ENCODE measurements at regions not wholly inside any gene's neighbourhood (a gene's known extent, or its start where the extent isn't known, plus 50 kb on each side); places are given as distances from the start of the nearest gene placed in this dataset.

DNA sequence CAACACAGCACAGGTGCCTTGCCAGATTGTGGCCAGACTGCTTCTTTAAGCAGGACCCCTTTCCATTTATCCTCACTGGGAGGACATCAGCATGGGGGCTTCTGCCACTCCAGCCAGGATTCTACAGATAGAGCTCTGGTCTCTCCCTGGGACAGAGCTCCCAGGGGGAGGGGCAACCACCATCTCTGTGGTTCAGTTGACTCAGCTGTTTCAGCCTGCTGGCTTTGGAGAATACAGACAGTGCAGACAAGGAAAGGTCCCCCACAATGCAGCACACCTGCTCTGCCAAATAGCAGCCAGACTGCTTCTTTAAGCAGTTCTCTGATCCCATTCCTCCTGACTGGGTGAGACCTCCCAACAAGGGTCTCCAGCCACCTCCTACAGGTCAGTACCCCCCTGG lies 132.8 kb downstream of the OR2K2 start:
- no peak for DNase-seq (ENCODE audit: low read depth in 4 of 4, low spot score in 2 of 4)

DNA sequence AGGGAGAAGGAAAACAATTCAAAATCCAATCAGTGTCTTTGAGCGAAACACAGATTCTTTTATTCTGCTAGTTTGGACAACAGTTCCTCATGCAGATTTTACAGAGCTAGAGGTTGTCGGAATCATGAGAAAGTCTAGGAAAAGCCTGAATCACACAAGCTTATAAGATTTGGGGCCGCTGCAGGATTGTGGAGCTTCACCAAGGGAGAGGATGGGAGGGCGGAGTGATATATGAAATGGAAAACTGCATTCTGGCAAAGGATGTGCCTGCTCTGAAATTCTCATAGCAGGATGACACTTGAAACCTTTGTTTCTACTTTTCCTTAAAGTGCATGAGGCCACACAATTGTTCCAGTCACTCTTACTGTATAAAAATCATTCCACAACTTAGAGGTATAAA lies 134.3 kb downstream of the OR2K2 start:
- DNase-seq (ENCODE audit: low read depth in 4 of 4, low spot score in 2 of 4) = no peak

DNA sequence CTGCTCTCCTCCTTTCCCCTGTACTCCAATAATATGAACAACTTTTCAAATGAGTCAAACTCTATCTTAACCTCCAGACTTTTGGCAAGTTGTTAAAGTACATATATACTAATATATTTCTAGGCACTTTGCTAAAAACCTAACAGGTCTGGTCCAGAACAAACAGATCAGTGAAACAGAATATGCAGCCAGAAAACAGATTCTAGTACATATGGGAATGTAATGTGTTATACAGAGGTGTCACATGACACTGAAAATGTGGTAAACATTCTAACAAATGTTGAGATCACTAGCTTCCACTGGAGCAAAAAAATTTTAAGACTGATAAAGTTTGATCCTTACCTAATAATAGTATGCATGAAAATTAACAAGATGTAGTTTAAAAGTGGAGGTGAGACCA lies 136.9 kb downstream of the OR2K2 start:
- no peak for DNase-seq (ENCODE audit: low read depth in 4 of 4, low spot score in 2 of 4)

DNA sequence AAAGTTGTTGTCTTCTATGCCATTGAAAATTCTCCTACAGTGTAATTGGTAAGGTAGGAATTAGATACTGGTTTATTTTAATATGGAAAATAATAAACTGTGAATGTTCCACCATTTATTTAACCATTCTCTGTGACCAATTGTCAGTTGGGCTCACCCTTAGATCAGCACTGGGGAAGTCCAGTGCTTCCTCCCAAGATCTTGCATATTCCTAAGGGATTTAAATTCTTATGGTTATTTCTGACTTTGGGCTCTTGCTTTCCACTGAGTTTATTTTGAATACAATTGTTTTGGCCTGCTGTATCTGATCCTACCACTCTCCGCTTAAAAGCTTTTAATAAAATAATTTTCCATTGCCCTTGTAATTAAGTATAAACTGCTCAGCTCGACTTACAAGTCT lies 137.4 kb downstream of the OR2K2 start:
- no peak for DNase-seq (ENCODE audit: low read depth in 4 of 4, low spot score in 2 of 4)

DNA sequence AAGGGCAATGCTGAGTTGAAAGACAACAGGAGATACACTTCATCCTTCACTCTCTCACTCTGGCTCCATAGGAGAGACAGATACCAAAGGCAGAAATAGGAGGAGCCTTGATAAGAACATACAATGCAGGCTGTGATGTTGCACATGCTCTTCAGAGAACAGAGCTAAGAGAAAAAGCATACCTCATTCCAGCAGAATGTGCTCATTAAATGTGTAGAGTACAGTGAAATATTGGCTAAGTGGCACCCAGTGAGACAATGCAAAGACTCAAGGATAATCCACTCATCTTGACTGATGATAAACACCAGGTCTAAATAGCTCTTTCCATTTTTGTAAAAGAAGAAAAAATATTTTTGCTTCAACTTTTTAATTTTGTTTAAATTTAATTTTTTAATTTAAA lies 139.7 kb downstream of the OR2K2 start:
- DNase-seq (ENCODE audit: low read depth in 4 of 4, low spot score in 2 of 4) = no peak

DNA sequence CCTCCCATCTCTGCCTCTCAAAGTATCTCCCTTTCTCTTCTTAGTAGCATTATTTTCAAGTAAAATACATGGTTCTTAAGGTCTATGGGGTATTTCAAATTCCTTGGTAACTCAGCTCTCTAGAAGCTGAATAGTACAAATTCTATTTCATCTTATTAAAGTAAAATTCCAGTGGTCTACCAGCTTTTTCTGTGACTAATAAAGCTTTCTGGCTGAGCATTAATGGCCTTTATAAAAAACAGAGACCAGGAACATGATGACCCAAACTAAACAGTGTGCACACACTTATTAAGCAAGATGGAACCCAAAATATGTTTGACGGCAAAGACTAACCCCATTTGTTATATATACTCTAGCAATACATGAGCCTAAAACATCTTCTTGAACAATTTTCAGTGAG lies 142.6 kb downstream of the OR2K2 start:
- DNase-seq (ENCODE audit: low read depth in 4 of 4, low spot score in 2 of 4) = no peak

DNA sequence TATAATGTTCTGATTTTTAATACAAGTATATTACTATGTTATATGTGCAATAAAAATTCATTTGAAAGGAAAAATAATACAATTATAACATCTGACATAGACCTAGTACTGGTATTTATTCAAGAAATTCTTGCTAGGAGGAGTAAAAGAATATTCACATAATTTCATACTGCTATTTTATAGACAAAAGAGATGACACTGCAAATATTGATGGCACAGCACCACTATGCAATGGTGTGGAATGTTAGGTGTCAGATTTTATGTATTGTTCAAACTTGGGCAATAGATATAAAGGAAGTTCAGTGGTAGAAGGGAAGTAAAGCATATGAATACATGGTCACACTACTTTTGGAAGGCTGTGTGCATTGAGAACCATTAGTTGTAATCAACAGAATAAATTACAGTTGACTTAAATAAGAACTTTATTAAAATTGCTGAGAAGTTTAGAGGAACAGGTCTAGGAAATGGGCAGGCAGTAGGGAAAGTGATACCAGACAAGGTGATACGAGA lies 143.9 kb downstream of the OR2K2 start:
- no peak for DNase-seq (ENCODE audit: low read depth in 4 of 4, low spot score in 2 of 4)

DNA sequence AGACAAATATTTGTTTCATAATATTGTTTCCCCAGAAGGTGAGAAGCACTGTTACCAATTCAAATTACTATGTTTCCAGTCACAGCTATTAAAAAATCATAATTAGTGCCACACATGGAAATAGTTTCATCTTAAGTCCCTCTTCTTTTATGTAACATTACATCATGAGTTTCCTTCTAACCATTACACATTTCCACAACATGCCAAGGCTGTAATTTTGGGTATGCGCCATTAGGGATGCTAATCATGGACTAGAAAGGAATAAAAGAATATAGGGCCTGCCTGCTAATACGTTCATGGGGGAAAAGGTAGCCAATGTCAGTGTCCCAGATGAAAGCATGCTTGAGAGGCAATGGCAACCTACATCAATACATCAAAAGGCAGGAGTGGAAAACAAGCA lies 142.5 kb upstream of the LPAR1 start:
- no peak for DNase-seq (ENCODE audit: low read depth in 4 of 4, low spot score in 2 of 4)

DNA sequence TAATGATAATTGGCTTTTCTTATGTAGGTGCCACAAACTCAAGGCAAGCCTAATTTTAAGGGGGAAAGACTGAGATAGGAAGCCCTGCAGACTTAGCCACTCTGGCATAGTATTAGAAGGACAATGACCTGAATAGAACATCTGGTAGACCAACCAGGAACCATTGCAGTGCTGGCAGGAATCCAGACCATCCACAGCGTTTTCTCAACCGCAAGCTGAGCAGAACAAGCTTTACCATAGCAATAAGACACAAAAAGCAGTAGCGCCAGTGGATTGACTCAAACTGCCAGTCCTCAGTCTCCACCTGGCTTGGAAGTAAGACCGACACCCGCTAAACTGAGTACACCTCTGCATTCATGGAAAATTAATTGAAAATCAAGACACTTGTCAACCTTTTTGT lies 141.3 kb upstream of the LPAR1 start:
- DNase-seq (ENCODE audit: low read depth in 4 of 4, low spot score in 2 of 4) = no peak

DNA sequence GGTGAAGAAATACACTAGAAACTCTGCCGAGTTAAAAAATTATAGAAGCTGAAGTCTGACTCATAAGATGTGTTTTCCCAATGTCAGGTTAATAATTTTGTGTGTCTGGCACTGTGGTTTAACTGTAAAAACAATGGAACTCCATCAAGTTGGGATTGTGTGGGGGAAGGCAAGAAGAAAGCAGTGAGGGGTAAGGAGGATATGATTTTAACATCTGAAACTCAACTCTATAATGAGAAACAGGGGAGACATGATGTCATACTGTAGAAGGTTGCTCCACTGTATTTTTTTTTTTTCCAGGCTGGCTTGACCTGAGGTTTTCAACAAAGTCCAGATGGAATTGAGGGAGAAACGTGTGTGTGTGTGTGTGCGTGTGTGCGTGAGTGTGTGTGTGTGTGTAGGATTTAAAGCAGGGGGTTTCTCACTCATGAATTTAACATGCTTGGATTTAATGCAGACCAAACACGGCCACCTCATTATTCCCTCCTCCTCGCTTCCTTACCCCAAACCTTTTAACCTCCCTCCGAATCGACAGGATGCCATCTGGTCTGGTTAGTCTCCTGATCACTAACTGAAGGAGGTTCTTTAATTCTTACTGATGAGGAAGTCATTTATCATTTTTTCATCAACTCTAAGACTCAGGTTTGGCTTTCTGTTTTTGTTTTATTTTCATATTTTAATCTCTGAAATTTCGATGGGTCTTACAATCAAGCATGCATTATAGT lies 140.2 kb upstream of the LPAR1 start:
- DNase-seq (ENCODE audit: low read depth in 4 of 4, low spot score in 2 of 4) = no peak

DNA sequence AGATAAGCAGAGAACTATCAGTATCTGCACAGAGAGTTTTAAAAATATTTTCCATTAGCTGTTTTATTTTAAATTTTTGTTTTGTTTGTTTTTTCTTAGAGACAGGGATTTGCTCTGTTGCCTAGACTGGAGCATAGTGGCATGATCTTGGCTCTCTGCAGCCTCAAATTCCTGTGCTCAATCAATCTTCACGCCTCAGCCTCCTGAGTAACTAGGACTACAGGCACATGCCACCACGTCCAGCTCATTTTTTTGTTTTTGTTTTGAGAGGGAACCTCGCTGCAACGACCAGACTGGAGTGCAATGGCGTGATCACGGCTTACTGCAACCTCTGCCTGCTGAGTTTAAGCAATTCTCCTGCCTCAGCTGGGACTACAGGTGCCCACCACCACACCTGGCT lies 138.2 kb upstream of the LPAR1 start:
- no peak for DNase-seq (ENCODE audit: low read depth in 4 of 4, low spot score in 2 of 4)

DNA sequence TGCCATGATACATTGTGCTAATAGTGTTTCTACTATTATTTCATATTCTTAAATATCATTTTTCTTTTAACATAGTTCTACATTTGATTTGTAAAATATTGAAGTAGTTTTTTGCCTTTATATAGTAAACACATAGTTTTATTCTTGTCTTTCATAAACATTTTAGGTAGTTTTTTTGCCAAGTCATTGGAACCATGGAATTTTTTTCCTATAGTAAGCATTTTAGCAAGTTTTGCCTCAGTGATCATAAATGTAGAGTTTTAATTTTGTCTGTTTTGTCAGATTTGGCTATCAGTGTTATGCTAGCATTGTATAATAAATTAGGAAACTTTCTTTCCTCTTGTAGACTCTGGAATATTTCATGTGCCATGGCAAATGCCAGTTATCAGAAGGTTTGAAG lies 137.1 kb upstream of the LPAR1 start:
- DNase-seq (ENCODE audit: low read depth in 4 of 4, low spot score in 2 of 4) = no peak

DNA sequence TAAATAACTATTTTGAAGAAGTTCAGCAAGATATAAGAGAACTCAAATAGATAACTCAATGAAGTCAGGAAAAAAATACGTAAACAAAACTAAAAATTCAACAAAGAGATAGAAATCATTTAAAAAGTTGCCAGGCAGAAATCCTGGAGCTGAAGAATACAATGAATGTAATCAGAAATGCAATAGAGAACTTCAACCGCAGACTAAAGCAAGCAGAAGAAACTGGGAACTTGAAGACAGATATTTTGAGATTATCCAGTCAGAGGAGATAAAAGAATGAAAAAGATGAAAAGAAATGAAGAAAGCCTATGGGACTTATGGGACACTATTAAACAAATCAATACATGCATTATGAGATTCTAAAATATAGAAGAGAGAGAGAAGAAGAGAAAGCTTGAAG lies 129.1 kb upstream of the LPAR1 start:
- no peak for DNase-seq (ENCODE audit: low read depth in 4 of 4, low spot score in 2 of 4)

DNA sequence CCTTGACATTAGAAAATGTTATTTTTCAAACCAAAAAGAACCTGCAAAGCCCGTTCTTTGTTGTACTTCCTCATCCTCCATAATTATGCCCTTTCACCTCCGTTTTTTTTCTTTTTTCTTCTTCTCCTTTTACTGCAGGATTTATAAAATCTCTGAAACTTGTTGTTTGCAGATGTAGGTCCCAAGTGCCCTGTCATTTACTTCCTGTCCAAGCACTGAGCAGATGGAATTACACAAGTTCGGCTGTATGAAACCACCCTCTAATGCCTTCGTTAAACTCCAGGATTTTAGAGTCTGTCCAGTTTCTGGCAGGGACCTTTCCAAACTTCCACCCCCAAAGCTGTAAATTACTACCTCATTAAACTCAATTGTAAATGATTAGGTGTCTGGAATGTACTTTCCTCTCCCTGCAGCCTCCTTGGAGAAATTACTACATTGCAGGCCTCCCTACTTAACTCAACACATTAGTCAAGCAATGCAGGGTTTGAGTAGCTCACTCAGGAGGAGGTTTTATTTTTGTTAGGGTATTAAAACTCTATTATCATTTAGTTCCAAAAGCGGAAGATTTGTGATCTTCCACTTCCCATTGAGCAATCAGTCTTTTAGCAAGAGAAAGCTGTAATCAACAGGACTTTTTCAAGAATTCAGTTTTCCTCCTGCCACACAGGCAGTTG lies 125.6 kb upstream of the LPAR1 start:
- peak in 3 of 4 donors; percentile 51 to 60 (median 56) for DNase-seq (ENCODE audit: low read depth in 4 of 4, low spot score in 2 of 4)

DNA sequence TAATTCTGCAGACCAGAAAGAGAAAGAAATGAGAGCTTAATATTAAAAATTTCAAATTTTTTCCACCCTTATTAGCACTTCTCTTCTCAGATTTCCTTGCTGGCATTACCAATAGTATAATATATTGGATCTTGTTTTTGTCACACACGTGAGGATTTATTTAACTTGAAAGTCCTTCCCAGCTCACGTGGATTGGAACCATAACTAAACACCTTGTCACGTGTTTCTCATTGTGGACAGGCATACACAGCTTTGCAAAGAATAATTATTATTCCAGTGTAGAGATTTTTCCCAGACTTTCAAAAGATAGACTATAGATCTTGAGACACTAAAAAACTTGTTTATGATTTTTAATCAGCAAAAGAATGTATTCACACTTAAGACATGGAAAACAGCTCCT lies 123.8 kb upstream of the LPAR1 start:
- DNase-seq (ENCODE audit: low read depth in 4 of 4, low spot score in 2 of 4) = no peak

DNA sequence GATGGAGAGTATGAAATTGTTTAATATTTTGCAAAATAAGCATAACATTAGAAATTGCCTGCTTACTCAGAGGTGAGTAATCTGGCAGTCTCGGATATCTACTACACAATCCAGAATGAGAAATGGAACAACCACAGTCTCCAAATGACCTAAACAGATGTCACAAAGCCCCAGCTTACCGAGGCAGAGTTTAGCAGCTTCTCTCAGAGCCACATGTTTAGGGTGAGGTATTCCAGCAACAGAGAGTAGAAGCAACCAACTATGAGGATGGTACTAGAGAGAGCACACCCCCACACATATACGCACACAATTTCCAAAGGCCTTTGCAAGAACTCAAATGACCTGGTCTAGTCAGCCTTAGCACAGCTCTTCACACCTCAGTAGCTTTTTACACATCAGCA lies 122.7 kb upstream of the LPAR1 start:
- no peak for DNase-seq (ENCODE audit: low read depth in 4 of 4, low spot score in 2 of 4)

DNA sequence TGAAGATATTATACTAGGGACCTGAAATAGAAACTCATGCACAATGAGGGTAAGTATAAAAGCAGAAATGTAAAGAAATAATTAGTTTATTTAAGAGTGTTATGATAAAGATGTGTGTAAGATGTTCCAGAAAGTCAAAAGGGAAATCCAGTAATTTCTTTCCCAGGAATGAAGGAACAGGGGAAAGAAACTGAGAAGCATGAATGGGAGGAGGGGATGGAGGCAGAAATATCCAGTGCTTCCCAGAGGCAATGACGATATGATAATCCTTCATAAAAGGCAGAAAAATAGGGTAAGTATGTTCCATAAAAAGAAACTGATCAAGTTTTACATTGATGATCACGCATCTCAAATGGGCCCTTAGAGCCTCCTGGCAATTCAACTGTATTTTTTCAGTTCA lies 120.7 kb upstream of the LPAR1 start:
- no peak for DNase-seq (ENCODE audit: low read depth in 4 of 4, low spot score in 2 of 4)

DNA sequence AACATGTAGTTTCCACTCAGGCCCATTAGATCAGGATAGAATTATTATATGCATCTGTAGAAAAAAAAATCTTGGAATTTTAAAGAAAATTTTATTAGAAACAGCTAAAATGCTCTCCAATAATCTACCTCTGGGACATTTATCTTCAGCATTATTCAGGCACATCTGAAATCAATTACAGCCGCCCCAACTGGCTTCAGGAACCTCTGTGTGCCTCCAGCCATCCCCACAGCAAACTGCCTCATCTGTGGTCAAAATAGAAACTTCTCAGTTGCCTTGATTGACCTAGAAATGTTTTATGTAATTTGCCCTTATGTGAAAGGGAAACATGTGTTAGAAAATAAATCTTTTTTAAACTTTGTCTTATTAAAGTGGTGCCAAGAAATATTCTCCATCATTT lies 120.1 kb upstream of the LPAR1 start:
- no peak for DNase-seq (ENCODE audit: low read depth in 4 of 4, low spot score in 2 of 4)

DNA sequence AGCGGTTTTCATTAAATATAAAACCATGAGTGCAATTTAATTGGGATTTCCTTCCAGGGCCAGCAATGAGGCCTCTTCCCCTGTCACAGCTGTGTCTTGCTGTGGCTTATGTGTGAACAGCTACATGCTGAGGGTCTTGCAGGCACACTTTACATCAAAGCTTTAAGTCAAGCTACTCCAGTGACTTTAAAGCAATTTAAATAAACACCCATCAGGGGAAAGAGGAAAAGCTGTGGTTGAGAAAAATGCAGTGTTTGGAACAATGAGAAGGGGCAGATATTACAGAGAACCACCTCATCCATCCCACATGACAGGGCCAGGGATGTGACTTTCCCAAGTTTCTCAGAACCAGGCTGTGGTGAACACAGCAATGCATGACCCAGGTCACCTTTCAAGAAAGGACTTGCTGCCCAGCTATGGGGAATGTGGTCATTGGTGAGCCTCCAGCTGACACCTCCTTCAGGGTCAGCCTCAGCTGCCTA lies 115.9 kb upstream of the LPAR1 start:
- DNase-seq (ENCODE audit: low read depth in 4 of 4, low spot score in 2 of 4) = no peak

DNA sequence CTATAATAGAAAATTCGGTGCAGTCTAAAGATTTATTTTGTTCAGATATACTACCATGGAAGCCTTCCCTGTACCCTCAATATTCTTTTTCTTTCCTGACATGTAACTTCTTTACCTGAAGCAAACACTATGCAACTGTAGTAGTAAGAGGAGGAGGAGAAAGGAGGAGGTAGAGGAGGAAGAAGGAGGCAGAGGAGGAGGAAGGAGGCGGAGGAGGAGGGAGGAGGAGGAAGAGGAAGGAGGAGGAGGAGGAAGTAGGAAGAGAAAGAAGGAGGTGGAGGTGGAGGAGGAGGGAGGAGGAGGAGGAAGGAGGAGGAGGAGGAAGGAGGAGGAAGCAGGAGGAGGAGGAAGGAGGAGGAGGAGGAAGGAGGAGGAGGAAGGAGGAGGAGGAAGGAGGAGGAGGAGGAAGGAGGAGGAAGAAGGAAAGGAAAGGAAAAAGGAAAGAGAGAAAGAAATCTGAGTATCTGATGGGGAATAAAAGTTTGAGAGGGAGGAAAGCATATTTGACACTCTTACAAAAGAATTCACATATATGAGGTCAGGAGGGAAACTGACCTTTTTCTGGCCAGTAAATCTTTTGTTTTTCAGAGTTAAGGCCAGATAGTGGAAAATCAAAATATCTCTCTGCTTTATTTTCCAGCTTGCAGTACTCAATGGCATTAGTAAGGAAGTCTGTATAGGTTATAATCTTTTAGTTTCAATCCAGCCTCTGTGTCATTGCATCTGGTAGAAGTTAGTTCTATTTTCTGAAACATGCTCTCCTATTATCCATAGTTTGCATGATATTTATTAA lies 114.5 kb upstream of the LPAR1 start:
- no peak for DNase-seq (ENCODE audit: low read depth in 4 of 4, low spot score in 2 of 4)

DNA sequence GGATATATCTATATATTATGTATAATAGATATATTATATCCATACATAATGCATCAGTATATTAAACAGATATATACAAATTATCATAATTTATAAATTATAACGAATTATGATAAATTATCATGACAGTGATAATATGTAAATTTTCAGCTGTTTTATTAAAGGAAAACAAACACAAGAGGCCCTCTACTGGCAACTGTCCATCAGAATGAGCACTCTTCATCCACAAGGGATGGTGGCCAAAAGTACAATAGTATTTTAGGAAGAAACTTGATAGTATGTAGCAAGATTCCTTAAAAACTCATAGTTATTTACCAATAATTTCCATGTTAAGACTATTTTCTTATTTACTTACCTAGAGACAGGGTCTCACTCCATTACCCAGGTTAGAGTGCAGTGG lies 113.3 kb upstream of the LPAR1 start:
- no peak for DNase-seq (ENCODE audit: low read depth in 4 of 4, low spot score in 2 of 4)

DNA sequence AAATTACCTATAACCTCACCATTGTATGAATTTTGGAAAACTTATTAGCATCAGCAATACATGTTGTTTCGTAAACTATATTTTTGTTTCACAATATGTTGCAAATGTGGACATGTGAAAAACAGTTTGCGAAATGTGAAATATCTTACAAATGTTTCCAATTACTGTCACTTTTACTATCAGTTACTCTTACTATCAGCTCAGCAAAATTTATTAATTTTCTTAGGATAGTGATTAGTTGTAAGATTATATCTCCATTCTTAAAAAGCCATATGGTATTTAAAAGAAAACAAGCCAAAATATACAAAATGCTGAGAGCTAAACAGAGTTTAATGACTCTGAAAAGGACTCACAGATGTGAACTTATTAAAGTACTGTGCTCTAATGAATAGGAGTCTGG lies 111.9 kb upstream of the LPAR1 start:
- no peak for DNase-seq (ENCODE audit: low read depth in 4 of 4, low spot score in 2 of 4)

All from left renal cortex interstitium (tissue), 4 donors.